CD4-positive, alpha-beta T cell (primary cell): ENCODE measurements at regions not wholly inside any gene's neighbourhood (a gene's known extent, or its start where the extent isn't known, plus 50 kb on each side); places are given as distances from the start of the nearest gene placed in this dataset.

ENCODE experiments used
- ATAC-seq: fragments of 200-7000 bp; cut with Tn5 transposase; one replicate; pipeline ENCODE4 v1.10.0; 2022; ENCODE audit warnings: mild to moderate bottlenecking; ENCODE audit not compliant: poor library complexity
- CTCF ChIA-PET: fragments of 350-600 bp; sonication (Branson Sonifier 250); formaldehyde crosslinking; loops from one replicate; lab custom pipeline; 2021; ENCODE audit warnings: antibody characterized with exemption, inconsistent platforms; lab: Charles Lee
- POLR2A ChIA-PET: fragments of 350-600 bp; sonication (Branson Sonifier 250); formaldehyde crosslinking; loops from one replicate; lab custom pipeline; 2021; ENCODE audit warnings: antibody characterized with exemption, inconsistent platforms; lab: Charles Lee
- DNase-seq, 14 experiments: peaks; one replicate each; pipeline ENCODE4 v3.0.0-alpha.2; 2013 to 2020; ENCODE audit warnings: mixed read lengths in 2 of 14
- H3K27ac ChIP-seq, 2 donors: one replicate each; pipeline versions ENCODE4 v1.5.1 to v1.7.0; 2013; ENCODE audit warnings: low read length in 2 of 2, low read depth in 1 of 2, mild to moderate bottlenecking in 1 of 2
- H3K27me3 ChIP-seq, 2 experiments: 1 replicate in 1 of 2; 2 replicates in 1 of 2; pipeline versions ENCODE4 v1.6.1 to v1.7.0; 2013; ENCODE audit warnings: low read length in 2 of 2, control low read depth in 1 of 2, mild to moderate bottlenecking in 1 of 2, moderate library complexity in 1 of 2; ENCODE audit not compliant: insufficient read depth in 2 of 2, control insufficient read depth in 1 of 2
- H3K36me3 ChIP-seq: one replicate; pipeline ENCODE4 v1.6.1; 2013; ENCODE audit warnings: low read length, control low read depth; ENCODE audit not compliant: insufficient read depth
- H3K4me1 ChIP-seq: one replicate; pipeline ENCODE4 v1.6.1; 2013; ENCODE audit warnings: low read length, control low read depth; ENCODE audit not compliant: insufficient read depth
- H3K4me3 ChIP-seq: one replicate; pipeline ENCODE4 v1.5.1; 2013; ENCODE audit warnings: mild to moderate bottlenecking, low read length, moderate library complexity
- H3K9me3 ChIP-seq, 2 experiments: 1 replicate in 1 of 2; 2 replicates in 1 of 2; pipeline versions ENCODE4 v1.6.1 to v1.7.0; 2013; ENCODE audit warnings: low read length in 2 of 2, mild to moderate bottlenecking in 2 of 2, control low read depth in 1 of 2, moderate library complexity in 1 of 2; ENCODE audit not compliant: control insufficient read depth in 1 of 2, insufficient read depth in 1 of 2
- H3K27ac Mint-ChIP-seq: one replicate; pipeline ENCODE4 v1.8.0; 2020; ENCODE audit warnings: mixed read lengths
- H3K27me3 Mint-ChIP-seq: one replicate; pipeline ENCODE4 v1.8.0; 2021; ENCODE audit warnings: mixed read lengths
- H3K36me3 Mint-ChIP-seq: one replicate; pipeline ENCODE4 v1.8.0; 2021; ENCODE audit warnings: low read depth, mixed read lengths
- H3K4me1 Mint-ChIP-seq: one replicate; pipeline ENCODE4 v1.8.0; 2021; ENCODE audit warnings: low read depth, mixed read lengths
- H3K4me3 Mint-ChIP-seq: one replicate; pipeline ENCODE4 v1.8.0; 2020; ENCODE audit warnings: mild to moderate bottlenecking, mixed read lengths
- H3K9me3 Mint-ChIP-seq: one replicate; pipeline ENCODE4 v1.8.0; 2020; ENCODE audit warnings: mixed read lengths
- CTCF ChIP-seq: fragments of 200-600 bp; IDR thresholded peaks from one replicate; pipeline ENCODE4 v1.8.0; 2022; ENCODE audit warnings: antibody characterized with exemption, mild to moderate bottlenecking
- intact Hi-C, 2 experiments: fragments of 100-400 bp; cut with DNase I in 1 of 2; cut with micrococcal nuclease in 1 of 2; formaldehyde crosslinking; loops; one replicate each; pipeline versions ENCODE4 v1.15.1 to v1.9.0; 2023 to 2025; cut with DNase I, micrococcal nuclease

- Histone ChIP-seq H3K27me3 (no peaks in the 10 kb centered on the region), H3K4me3 (no peak overlapping the region), H3K27ac (no peak overlapping the region), H3K4me1 (no peaks in the 10 kb centered on the region), H3K36me3 (no peaks in the 10 kb centered on the region), H3K9me3 (peaks cover 7 to 11% of the 10 kb centered on the region in 2 experiments)
- ATAC-seq (no peak), DNase-seq (no peak)
- no peaks in the 10 kb centered on the region for H3K4me1 Mint-ChIP-seq
- peaks cover 22% of the 10 kb centered on the region for H3K9me3 Mint-ChIP-seq
- no peak overlapping the region for H3K4me3 Mint-ChIP-seq
- CTCF ChIA-PET, result no interaction called here
- no peak for TF ChIP-seq CTCF
- intact Hi-C loops, result no loop called here
- no peaks in the 10 kb centered on the region for H3K27me3 Mint-ChIP-seq
- no peak overlapping the region for H3K27ac Mint-ChIP-seq
- H3K36me3 Mint-ChIP-seq, result no peaks in the 10 kb centered on the region
- POLR2A ChIA-PET, result no interaction called here
Observed at GRCh38 chr11:91960770-91961169, 263.8 kb upstream of the FAT3 start.

- ATAC-seq (no peak), DNase-seq (no peak)
- Mint-ChIP-seq H3K4me1 (no peaks in the 10 kb centered on the region), H3K36me3 (no peaks in the 10 kb centered on the region), H3K4me3 (no peak overlapping the region), H3K9me3 (peaks cover 22% of the 10 kb centered on the region), H3K27ac (no peak overlapping the region), H3K27me3 (no peaks in the 10 kb centered on the region)
- no peak for TF ChIP-seq CTCF
- Histone ChIP-seq H3K9me3 (peaks cover 7 to 11% of the 10 kb centered on the region in 2 experiments), H3K27ac (no peak overlapping the region), H3K4me3 (no peak overlapping the region), H3K36me3 (no peaks in the 10 kb centered on the region), H3K4me1 (no peaks in the 10 kb centered on the region), H3K27me3 (no peaks in the 10 kb centered on the region)
- intact Hi-C loops, result no loop called here
- ChIA-PET CTCF (no interaction called here), POLR2A (no interaction called here)
Observed at GRCh38 chr11:91959411-91959810, 265.2 kb upstream of the FAT3 start.

DNA sequence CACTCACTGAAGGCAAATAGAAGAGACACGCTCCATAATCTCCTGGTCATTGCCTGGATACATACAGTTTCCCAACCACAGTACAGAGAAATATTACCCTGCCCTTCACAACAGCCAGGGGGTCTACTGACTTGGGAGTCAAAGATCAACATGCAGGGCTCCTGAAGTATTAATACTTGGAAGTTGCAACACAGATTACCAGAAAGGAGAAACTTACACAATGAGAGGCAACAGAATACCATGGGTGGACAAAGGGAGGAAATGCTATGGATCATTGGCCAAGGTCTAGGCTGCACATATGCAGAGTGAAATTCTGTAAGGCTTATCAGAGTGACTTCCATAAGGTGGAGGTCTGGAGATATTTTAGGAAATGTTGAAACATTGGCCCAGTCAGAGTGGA, 267.9 kb upstream of the FAT3 start:
- CTCF ChIA-PET, result no interaction called here
- no peaks in the 10 kb centered on the region for H3K36me3 Mint-ChIP-seq
- no peak for TF ChIP-seq CTCF

More for the DNA sequence above, 267.9 kb upstream of the FAT3 start:
- intact Hi-C loops, result no loop called here
- H3K4me1 ChIP-seq, result no peaks in the 10 kb centered on the region
- no peaks in the 10 kb centered on the region for H3K27me3 ChIP-seq
- Mint-ChIP-seq H3K4me1 (no peaks in the 10 kb centered on the region), H3K9me3 (peaks cover 18% of the 10 kb centered on the region), H3K27me3 (no peaks in the 10 kb centered on the region), H3K27ac (no peak overlapping the region), H3K4me3 (no peak overlapping the region)
- ATAC-seq (no peak), DNase-seq (no peak)
- H3K4me3 ChIP-seq, result no peak overlapping the region
- peaks cover 11% of the 10 kb centered on the region in 2 experiments for H3K9me3 ChIP-seq
- POLR2A ChIA-PET, result no interaction called here
- H3K36me3 ChIP-seq, result no peaks in the 10 kb centered on the region
- no peak overlapping the region for H3K27ac ChIP-seq
